IMR-90 (cell line): ENCODE measurements at regions not wholly inside any gene's neighbourhood (a gene's known extent, or its start where the extent isn't known, plus 50 kb on each side); places are given as distances from the start of the nearest gene placed in this dataset.

Experiments
- ATAC-seq: fragments of 200-7000 bp; cut with Tn5 transposase; 2 replicates; pipeline ENCODE4 v1.9.1; 2020; ENCODE audit warnings: low read depth, mild to moderate bottlenecking, moderate library complexity
- BruUV-seq: library from RNA; stranded (reverse); fragments of 400-500 nt; replicated peaks from 2 replicates; lab custom pipeline; 2021; lab: Mats Ljungman, UMichigan
- CTCF ChIA-PET: fragments of 300-600 bp; formaldehyde crosslinking; extraction: SDS; loops from one replicate; lab custom pipeline; 2021; ENCODE audit warnings: antibody characterized with exemption; lab: Yijun Ruan, JAX
- POLR2A ChIA-PET: fragments of 300-600 bp; sonication (Branson Sonifier 250); formaldehyde crosslinking; loops from one replicate; lab custom pipeline; 2022; ENCODE audit warnings: antibody characterized with exemption; ENCODE audit not compliant: unreplicated experiment; lab: Charles Lee
- DNase-seq: peaks from one replicate; pipeline ENCODE4 v3.0.0; 2013
- H2AFZ ChIP-seq: replicated peaks from 2 replicates; pipeline ENCODE3; 2013; ENCODE audit warnings: low read length, mild to moderate bottlenecking; ENCODE audit not compliant: poor library complexity
- H2AK5ac ChIP-seq: 2 replicates; pipeline ENCODE4 v1.6.1; 2013; ENCODE audit warnings: low read depth, low read length, inconsistent platforms
- H2AK9ac ChIP-seq: replicated peaks from 2 replicates; pipeline ENCODE3; 2013; ENCODE audit warnings: mild to moderate bottlenecking, low read depth, low read length, moderate library complexity; ENCODE audit not compliant: poor library complexity
- H2BK120ac ChIP-seq: 2 replicates; pipeline ENCODE4 v1.6.1; 2013; ENCODE audit warnings: low read depth, low read length, inconsistent platforms
- H2BK15ac ChIP-seq: 3 replicates; pipeline ENCODE4 v1.6.1; 2013; ENCODE audit warnings: low read depth, low read length, inconsistent platforms
- H2BK20ac ChIP-seq: 2 replicates; pipeline ENCODE4 v1.6.1; 2013; ENCODE audit warnings: low read depth, mild to moderate bottlenecking, inconsistent platforms, low read length, moderate library complexity
- H2BK5ac ChIP-seq: 2 replicates; pipeline ENCODE4 v1.6.1; 2013; ENCODE audit warnings: mild to moderate bottlenecking, low read depth, low read length, inconsistent platforms; ENCODE audit not compliant: poor library complexity, severe bottlenecking
- H3K14ac ChIP-seq: replicated peaks from 2 replicates; pipeline ENCODE4 v1.6.1; 2013; ENCODE audit warnings: low read depth, low read length, inconsistent platforms
- H3K18ac ChIP-seq: 2 replicates; pipeline ENCODE4 v1.6.1; 2013; ENCODE audit warnings: low read depth, low read length, control low read depth
- H3K23ac ChIP-seq: 2 replicates; pipeline ENCODE4 v1.6.1; 2013; ENCODE audit warnings: low read depth, low read length, inconsistent platforms
- H3K27ac ChIP-seq: 2 replicates; pipeline ENCODE4 v1.5.1; 2013; ENCODE audit warnings: mild to moderate bottlenecking, control low read depth, low read length; ENCODE audit not compliant: insufficient read depth
- H3K27me3 ChIP-seq: 2 replicates; pipeline ENCODE4 v1.6.1; 2013; ENCODE audit warnings: low read length; ENCODE audit not compliant: control insufficient read depth, insufficient read depth
- H3K36me3 ChIP-seq: 2 replicates; pipeline ENCODE4 v1.6.1; 2013; ENCODE audit warnings: low read length, mixed read lengths; ENCODE audit not compliant: control insufficient read depth, insufficient read depth
- H3K4ac ChIP-seq: 2 replicates; pipeline ENCODE4 v1.6.1; 2013; ENCODE audit warnings: low read depth, low read length, inconsistent platforms
- H3K4me1 ChIP-seq: 2 replicates; pipeline ENCODE4 v1.6.1; 2013; ENCODE audit warnings: low read length, mixed read lengths; ENCODE audit not compliant: control insufficient read depth, insufficient read depth
- H3K4me2 ChIP-seq: 2 replicates; pipeline ENCODE4 v1.6.1; 2013; ENCODE audit warnings: low read depth, mild to moderate bottlenecking, control low read depth, low read length, moderate library complexity
- H3K4me3 ChIP-seq: 2 replicates; pipeline ENCODE4 v1.5.1; 2013; ENCODE audit warnings: low read depth, mild to moderate bottlenecking, control low read depth, low read length, moderate library complexity; ENCODE audit not compliant: insufficient read depth
- H3K56ac ChIP-seq: 2 replicates; pipeline ENCODE4 v1.6.1; 2013; ENCODE audit warnings: low read length, inconsistent platforms; ENCODE audit not compliant: insufficient read depth; ENCODE audit errors: extremely low read depth
- H3K79me1 ChIP-seq, 2 experiments: 2 replicates each; pipeline ENCODE4 v1.6.1; 2013; ENCODE audit warnings: low read length in 2 of 2, inconsistent platforms in 1 of 2, low read depth in 1 of 2
- H3K9ac ChIP-seq: 2 replicates; pipeline ENCODE4 v1.6.1; 2013; ENCODE audit warnings: low read depth, low read length, control low read depth
- H3K9me1 ChIP-seq: 2 replicates; pipeline ENCODE4 v1.6.1; 2013; ENCODE audit warnings: low read length, inconsistent platforms; ENCODE audit not compliant: insufficient read depth
- H3K9me3 ChIP-seq: 2 replicates; pipeline ENCODE4 v1.6.1; 2013; ENCODE audit warnings: low read length; ENCODE audit not compliant: control insufficient read depth, insufficient read depth
- H4K20me1 ChIP-seq: 2 replicates; pipeline ENCODE4 v1.6.1; 2013; ENCODE audit warnings: low read length, inconsistent platforms; ENCODE audit not compliant: insufficient read depth
- H4K5ac ChIP-seq: 2 replicates; pipeline ENCODE4 v1.6.1; 2013; ENCODE audit warnings: mild to moderate bottlenecking, low read depth, low read length, control low read depth
- H4K8ac ChIP-seq, 2 experiments: 2 replicates each; pipeline ENCODE4 v1.6.1; 2013; ENCODE audit warnings: low read depth in 2 of 2, low read length in 2 of 2, control low read depth in 1 of 2, inconsistent platforms in 1 of 2
- H4K91ac ChIP-seq: 2 replicates; pipeline ENCODE4 v1.6.1; 2013; ENCODE audit warnings: low read depth, low read length, inconsistent platforms; ENCODE audit not compliant: insufficient read depth
- CEBPB ChIP-seq: IDR thresholded peaks from 2 replicates; pipeline ENCODE4 v1.6.1; 2012; ENCODE audit warnings: low read depth, low read length, improper control_type of control experiment
- FOS ChIP-seq: fragments of 150-350 bp; IDR thresholded peaks from 2 replicates; pipeline ENCODE4 v1.6.1; 2016; ENCODE audit warnings: low read depth, low read length
- SMC3 ChIP-seq: fragments of 150-350 bp; IDR thresholded peaks from 2 replicates; pipeline ENCODE4 v1.6.1; 2016; ENCODE audit warnings: low read depth, mild to moderate bottlenecking, antibody characterized with exemption, low read length, moderate library complexity
- WGBS, 2 experiments: methylation state at CpG; one replicate each; pipeline versions ENCODE4 v1.1.5 to v1.1.7; 2013; ENCODE audit warnings: missing lambda C conversion rate in 2 of 2; ENCODE audit not compliant: insufficient read length in 1 of 2; ENCODE audit errors: extremely low coverage in 2 of 2; 5-methylcytosine and 5-hydroxymethylcytosine counted together
- dilution Hi-C: fragments of 300-500 bp; cut with HindIII; formaldehyde crosslinking; loops from one replicate; pipeline ENCODE4 v1.14.3; 2018; ENCODE audit warnings: low sequenced_read_pairs; ENCODE audit not compliant: unreplicated experiment
- in situ Hi-C: fragments of 300-500 bp; cut with MboI; formaldehyde crosslinking; loops from 3 replicates; pipeline ENCODE4 v1.14.3; 2019; ENCODE audit warnings: low sequenced_read_pairs, inconsistent platforms, mixed read lengths
- intact Hi-C: fragments of 100-400 bp; cut with micrococcal nuclease; formaldehyde crosslinking; loops from 2 replicates; pipeline ENCODE4 v1.10.0; 2022

- peak; percentile 36 for ATAC-seq
- no CpG with 5 or more reads among the region's 1 CpG for WGBS, 2 experiments
- Histone ChIP-seq H3K56ac (peak overlapping the region; percentile 61), H3K18ac (peak overlapping the region; percentile 100; the same call in 1 of the 2 replicates), H3K36me3 (no peaks in the 10 kb centered on the region), H3K27ac (peak overlapping the region; percentile 87; the same call in 1 of the 2 replicates), H2AK9ac (no peak overlapping the region), H2BK120ac (peak overlapping the region; percentile 99), H3K4me3 (no peak overlapping the region), H4K91ac (peak overlapping the region; percentile 99; the same call in 1 of the 2 replicates), H2AFZ (no peak overlapping the region), H4K8ac (peak overlapping the region; percentile 88 to 90; a peak in 3 of 4 replicates), H3K14ac (peak overlapping the region; percentile 85; the same call in 1 of the 2 replicates), H3K9me1 (peaks cover 6% of the 10 kb centered on the region), H2BK5ac (peak overlapping the region; percentile 96), H4K5ac (peak overlapping the region; percentile 100), H3K23ac (peak overlapping the region; percentile 97; the same call in 1 of the 2 replicates), H3K4me1 (peaks cover 13% of the 10 kb centered on the region), H3K4me2 (peak overlapping the region; percentile 51; the same call in 1 of the 2 replicates), H2BK15ac (peak overlapping the region; percentile 94; the same call in 1 of the 3 replicates), H3K9me3 (peaks cover 5% of the 10 kb centered on the region; the same call in 1 of the 2 replicates), H3K4ac (peak overlapping the region; percentile 94), H3K9ac (peak overlapping the region; percentile 77; the same call in 1 of the 2 replicates), H2BK20ac (peak overlapping the region; percentile 99), H2AK5ac (no peak overlapping the region; the same call in 1 of the 2 replicates), H3K79me1 (peaks cover 3% of the 10 kb centered on the region in 2 experiments; a peak in 2 of 4 replicates), H4K20me1 (no peaks in the 10 kb centered on the region), H3K27me3 (no peaks in the 10 kb centered on the region)
- CTCF ChIA-PET, result interaction anchor here (1.2 kb wide), 1 partner anchor 9 kb away, joined by 3 read pairs; no protein-coding TSS in a partner anchor
- TF ChIP-seq SMC3 (no peak), FOS (0 out of 2 replicates have a peak, but pooled peaks have one; percentile 22), CEBPB (peak; percentile 97)
- dilution Hi-C loops (no loop called here), in situ Hi-C loops (no loop called here), intact Hi-C loops (loop anchor here (1.0 to 5.0 kb wide), 4 partner anchors 126 to 209 kb away; no protein-coding TSS in a partner anchor)
- no TSS peak for BruUV-seq
- POLR2A ChIA-PET, result interaction anchor here (0.6 to 1.5 kb wide), 2 partner anchors 17 to 128 kb away, joined by 4 to 7 read pairs; no protein-coding TSS in a partner anchor
- peak; percentile 83 for DNase-seq
Measured at GRCh38 chr11:28963187-28963586, 855.0 kb downstream of the METTL15 start.
